GM21529 (cell line): ENCODE measurements at regions not wholly inside any gene's neighbourhood (a gene's known extent, or its start where the extent isn't known, plus 50 kb on each side); places are given as distances from the start of the nearest gene placed in this dataset.

ENCODE experiments used
- ATAC-seq: cut with Tn5 transposase; IDR thresholded peaks from one replicate; pipeline ENCODE4 v1.9.1; 2021; ENCODE audit not compliant: unreplicated experiment

DNA sequence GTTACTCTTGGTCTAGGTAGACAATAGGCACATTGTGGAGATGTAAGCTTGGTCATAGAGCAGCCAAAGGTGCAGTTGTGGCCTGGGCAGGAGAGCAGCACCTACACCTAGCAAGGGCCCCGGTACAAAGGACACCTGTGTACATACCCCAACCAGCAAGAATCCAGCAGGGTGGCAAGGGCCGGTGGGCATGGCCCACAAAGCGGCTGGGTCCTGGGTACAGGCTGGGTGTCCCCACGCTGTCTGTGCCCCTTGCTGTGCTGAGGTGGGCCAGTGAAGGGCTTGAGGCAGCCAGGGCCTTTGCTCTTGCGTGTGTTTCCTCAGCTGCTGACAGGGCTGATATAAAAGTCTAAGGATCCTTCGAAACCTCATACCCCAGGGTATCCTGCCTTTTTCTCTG, 501.8 kb downstream of the EIPR1 start:
- no peak for ATAC-seq

DNA sequence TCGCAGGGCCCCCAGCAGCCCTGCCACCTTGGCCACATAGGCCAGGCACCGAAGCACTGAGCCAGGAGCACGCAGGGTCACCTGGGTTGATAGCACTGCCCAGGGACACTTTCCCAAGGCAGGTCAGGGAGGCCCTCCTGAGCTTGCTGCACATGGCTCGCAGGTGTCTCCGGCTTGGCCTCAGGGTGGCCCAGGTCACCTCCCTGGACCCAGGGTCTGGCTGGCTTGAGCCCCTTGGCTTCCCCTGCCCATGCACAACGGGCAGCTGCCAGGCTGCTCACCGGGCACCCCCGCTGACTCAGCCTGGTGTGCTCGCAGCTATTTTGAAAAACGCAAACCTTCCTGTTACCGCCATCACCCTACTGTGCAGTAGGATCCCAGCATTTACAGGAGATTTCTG, 502.3 kb downstream of the EIPR1 start:
- ATAC-seq = no peak

DNA sequence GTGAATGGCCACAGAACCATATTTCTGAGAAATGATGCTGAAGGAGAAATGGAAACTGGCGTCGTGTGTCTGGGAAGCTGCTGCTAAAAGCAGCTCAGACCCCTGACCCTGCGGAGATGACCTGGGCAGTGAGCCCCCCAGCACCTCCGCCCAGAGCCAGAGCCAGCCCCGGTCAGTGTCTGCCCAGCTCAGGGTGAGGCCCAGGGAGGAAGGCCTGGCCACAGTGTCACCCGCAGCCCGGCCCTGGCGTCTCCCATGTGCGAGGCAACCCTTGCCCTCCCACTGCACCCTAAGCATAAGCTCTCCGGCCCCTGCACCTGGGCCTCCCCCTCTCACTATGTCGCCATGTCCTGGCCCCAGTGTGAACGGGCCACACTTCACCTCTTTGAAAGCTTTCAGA, 502.8 kb downstream of the EIPR1 start:
- ATAC-seq = no peak

DNA sequence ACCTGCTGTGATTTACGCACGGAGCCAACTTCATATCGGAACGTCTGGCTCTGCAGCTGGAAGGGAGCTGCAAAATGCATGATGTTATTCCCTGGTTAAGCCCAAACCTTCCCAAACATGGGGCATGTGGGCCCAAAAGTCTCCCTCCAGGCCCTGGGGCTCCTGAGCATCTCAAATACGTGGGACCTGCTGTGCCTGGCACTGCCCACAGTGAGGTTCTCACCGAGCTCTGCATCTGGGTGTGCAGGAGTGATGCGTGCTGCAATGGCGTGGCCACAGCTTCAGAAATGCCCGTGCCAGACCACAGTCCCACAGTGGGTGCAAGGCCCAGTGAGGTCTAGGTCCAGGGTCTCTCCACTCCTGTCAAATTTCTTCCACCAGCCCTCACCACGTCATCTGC, 503.3 kb downstream of the EIPR1 start:
- no peak for ATAC-seq

DNA sequence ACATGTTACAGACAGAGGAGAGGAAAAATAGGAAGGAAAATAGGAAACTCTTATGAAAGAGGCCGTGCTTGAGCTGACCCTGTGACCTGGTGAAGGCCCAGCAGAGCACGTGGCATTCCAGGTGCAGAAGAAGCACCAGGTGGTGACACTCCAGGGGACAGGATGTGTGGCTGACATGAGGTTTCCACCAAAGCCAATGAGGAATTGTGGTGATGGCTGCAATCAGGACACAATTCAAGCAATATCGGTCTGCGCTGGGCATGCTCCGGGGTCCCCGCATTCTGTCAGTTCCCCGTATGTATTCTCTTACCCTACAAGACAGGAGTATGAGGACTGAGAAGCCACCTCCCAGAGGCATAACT, 504.2 kb downstream of the EIPR1 start:
- no peak for ATAC-seq

DNA sequence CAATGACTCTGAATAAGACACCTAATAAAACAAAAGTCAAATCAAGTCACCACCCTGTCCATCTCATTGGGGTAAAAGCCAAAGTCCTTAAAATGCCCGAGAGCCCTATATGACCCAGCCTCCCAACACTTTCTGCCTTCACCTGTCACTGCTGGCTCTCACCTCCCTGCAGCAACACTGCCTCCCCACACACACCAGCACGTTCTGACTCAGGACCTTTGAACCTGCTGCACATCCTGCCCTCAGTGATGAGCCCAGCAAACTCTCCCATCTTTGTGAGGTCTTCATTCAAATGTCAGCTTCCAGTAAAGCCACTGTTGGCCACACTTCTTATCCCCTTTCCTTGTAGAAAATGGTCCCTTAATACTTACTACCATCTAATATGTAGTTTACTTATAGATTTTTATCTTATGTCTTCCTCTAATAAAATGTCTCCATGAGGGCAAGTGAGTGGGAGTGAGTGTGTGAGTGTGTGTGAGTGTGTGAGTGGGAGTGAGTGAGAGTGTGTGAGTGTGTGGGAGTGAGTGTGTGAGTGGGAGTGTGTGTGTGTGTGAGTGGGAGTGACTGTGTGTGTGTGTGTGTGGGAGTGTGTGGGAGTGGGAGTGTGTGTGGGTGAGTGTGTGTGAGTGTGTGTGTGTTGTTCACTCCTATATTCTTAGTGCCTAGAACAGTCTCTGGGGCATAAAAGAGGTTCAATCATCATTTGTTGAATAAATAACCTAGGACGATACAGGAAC, 504.7 kb downstream of the EIPR1 start:
- ATAC-seq = no peak

DNA sequence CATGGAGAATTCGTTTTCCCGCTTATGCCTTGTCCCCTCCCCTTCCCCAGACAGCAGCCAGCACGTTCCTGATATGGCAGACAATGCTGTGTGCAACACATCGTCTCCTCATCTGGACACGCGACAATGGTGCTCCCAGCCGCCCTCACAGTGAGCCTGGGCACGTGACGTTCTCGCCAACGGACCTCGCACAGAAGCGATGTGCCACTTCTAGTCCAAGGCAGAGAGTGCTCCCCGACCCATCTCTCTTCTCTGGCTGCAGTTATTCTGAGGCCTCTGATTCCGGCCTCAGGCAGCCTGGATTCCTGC, 505.4 kb downstream of the EIPR1 start:
- ATAC-seq = no peak

DNA sequence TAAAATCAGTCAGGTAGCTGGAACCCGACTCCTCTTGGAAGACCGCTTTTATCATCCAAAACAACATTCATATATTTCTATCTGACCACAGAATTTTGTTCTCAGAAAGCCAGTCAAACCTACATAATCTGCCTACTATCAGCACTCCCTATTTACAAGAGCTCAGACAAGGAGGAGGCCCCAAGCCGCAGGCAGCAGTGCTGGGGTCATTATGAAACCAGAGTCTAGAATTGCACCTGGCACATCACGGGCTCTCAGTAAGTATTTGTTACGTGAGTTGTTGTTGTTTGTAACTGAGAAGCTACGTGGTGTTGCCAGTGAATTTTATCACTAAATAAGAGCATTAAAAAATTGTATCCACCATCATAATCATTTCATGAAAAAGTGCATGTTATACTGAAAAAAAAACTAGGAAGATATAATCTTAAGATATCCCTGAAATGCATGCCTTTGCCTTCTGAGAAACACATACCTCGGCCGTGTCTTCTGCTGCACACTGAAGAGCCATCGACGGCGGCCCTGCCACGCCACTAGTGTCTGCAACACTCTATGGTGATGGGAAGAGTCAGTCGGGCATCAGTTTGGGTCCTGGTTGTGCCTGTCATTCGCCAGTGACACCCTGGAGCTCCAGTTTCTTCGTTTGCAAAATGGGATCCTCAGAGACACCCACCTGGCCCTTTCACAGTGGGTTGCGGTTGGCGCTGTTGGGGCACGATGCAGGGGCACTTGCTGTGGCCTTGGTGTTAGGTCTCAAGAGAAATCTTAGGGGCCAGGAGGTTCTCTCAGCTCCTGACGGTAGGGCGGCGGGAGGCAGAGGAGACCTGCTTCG, 505.9 kb downstream of the EIPR1 start:
- no peak for ATAC-seq

DNA sequence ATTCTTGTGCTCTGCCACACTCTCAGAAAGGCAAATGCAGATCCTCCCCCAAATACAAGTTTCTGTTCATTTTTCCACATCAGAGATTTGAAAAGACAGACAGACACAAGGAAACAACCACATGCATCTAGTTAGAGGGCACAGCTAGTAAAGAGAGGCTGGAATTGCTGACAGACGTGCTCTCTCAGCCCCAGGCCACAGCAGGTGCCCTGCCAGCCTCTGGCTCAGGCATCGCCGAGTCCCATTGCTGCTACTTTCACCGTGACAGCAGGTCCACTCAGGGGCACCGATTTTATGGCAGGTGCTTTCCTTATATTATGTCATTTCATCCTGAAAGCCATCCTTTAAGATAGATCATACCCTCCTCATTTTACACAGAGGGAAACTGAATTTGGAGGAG, 507.5 kb downstream of the EIPR1 start:
- ATAC-seq = no peak

DNA sequence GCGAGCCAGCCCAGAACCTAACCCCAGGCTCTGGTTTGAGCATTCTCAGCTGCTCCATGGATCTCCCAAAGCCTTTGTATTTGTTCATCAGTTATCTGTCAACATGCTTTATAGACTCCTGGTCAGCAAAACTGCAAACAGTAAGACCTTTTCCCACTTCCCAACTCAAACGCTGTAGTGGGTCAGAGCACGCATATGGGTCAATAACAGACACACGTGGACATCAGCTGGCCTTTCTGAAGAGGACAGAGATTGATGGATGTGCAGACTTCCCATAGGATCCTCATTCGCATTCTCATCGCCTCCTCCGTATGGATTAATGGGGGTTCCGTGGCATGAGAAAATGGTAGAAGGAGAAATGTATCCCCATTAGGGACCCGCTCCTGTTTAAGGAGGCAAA, 508.1 kb downstream of the EIPR1 start:
- ATAC-seq = no peak

DNA sequence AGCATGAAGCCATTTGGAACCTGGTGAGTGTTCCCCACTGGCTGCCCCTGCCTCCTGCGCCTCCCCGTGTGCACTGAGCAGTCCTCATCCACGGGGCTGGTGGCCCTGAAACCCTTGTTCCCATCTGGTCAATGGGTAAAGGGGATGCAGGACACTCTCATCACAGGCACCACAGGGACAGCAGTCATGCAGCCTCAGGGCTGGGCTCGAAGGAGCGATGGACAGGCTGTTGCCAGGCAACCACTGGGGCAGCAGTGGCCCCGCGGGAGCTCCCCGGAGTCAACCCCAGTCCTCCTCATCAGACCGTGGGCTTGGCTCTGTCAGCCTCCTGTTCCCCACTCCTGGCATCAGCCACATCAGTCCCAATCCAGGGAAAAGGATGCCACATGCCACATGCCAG, 509.5 kb downstream of the EIPR1 start:
- ATAC-seq = no peak

DNA sequence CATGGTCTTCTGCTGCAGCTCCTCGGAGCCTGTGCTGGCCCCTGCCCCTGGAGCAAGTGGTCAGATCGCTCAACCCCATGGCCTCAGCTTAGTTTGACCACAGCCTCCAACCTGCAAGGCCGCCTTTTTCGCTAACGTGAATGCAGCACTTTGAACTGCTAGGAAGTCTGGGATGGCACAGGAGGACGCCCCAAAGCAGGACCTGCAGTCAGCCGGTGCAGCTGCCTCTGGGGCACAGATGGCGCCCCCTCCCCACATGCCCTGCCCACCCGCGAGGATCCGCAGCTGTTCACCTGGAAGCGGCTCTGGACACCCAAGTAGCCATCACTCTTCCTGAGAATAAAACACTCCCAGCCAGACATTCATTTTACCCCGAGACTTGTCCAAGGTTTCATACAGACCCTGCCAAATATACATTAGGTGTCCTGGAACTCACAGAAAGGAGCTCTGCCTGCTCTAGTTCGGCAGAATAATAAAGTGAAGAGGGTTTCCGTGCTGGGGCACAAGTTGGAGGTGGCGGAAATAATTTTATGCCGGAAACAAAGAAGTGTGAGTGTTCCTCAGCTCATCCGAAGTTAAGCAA, 510.1 kb downstream of the EIPR1 start:
- no peak for ATAC-seq

DNA sequence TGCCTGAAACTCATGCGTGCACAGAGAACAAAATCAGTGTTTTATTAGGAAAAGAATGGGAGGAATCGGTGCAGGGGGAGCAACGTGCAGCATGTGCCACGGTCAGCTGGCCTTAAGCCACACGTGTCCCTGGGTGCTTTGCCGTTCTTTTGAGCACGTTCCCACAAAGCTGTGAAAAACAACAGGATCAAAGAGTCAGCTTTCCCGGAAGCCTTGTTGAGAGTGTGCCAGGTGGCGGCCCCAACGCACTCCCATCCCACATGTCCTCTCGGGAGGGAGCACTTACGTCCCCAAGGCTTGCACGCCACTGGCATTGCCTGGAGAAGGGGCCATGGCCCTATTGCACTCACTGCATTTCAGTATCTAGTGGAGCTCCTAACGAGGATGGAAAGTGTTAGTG, 511.2 kb downstream of the EIPR1 start:
- no peak for ATAC-seq

DNA sequence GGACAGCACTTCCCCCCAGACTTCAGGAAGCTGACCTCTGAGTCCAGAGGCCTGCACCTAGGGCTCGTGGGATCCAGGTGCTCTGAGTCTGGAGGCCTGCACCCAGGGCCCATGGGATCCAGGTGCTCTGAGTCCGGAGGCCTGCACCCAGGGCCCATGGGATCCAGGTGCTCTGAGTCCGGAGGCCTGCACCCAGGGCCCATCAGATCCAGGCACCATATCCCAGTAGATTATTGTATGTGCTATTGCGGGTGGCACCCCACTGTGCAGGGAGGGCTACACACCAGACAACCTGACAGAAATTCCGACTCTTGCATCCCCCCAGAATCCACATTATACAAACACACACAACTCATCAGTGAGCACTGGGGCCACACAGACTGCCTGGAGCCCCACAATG, 515.2 kb downstream of the EIPR1 start:
- ATAC-seq = no peak

DNA sequence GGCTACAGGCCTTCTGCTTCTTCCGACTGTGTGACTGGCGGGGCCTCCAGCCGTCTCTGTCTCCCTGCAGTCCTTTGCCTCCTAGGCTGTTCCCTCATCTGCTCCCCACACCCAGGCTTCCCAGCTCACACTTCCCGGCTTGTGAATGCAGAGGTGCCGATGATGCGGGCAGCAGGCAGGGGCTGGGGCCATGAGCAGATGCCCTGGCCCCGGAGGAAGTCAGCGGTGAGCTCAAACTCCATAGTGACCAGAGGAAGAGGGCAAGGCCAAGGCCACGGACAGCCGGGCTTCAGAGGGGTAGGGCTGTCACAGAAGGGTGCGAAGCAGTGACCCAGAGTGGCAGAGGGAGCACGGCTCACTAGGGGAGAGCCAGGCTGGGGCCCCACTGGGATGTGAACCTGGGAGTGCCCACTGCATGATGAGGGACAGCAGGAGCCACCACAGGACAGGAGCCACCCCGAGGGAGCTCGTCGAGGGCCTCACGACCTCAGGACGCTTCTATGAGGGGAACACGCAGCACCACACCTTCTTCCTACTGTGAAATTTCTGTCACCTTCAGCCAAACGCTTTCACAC, 515.9 kb downstream of the EIPR1 start:
- ATAC-seq = no peak

DNA sequence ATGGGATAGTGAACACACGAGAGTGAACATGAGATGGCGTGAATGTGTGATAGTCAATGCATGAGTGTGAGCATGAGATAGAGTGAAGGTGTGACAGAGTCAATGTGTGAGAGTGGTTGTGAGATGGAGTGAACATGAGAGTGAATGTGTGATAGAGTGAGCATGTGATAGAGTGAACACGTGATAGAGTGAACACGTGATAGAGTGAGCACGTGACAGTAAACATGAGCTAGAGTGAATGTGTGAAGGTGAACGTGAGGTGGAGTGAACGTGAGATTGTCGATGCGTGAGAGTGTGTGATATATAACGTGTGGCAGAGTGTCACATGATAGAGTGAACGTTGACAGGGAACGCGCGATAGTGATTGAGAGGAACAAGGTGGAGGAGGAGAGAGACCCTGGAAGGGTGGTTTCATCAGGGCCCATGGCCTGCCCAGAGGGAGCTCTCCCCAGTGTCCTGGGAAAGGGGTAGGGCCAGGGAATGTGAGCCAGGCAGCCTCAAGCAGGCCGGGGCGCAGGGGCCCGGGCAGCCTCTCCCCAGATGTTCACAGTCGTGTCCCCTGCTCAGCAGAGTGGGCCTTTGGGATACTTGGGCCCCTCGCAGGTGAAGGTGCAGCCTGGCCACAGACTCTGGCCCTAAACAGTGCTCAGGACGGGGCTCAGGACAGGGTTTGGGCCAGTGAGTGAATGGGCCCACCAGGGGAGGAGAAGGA, 516.9 kb downstream of the EIPR1 start:
- no peak for ATAC-seq

DNA sequence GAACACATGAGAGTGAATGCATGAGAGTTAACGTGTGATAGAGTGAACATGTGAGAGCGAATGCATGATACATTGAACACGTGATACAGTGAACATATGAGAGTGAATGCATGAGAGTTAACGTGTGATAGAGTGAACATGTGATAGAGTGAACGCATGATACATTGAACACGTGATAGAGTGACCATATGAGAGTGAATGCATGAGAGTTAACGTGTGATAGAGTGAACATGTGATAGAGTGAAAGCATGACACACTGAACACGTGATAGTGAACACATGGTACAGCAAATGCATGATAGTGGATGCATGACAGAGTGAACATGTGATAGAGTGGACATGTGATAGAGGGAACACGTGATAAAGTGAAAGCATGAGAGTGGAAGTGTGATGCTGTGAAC, 517.9 kb downstream of the EIPR1 start:
- ATAC-seq = no peak

DNA sequence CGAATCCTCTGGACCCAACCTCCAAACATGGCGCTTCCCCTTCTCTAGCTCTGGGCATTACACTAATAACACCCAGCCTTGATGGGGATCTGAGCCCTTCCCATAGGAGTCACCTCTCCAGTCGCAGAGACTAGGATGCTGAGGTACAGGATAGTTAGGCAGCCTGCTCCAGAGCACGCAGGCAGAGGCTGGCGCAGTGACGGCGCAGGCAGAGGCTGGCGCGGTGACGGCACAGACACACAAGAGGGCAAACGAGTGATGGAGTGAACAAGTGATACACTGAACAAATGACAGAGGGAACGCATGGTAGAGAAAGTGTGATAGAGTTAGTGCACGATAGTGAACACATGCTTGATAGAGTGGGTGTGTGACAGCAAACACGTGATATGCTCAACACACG, 518.5 kb downstream of the EIPR1 start:
- no peak for ATAC-seq

DNA sequence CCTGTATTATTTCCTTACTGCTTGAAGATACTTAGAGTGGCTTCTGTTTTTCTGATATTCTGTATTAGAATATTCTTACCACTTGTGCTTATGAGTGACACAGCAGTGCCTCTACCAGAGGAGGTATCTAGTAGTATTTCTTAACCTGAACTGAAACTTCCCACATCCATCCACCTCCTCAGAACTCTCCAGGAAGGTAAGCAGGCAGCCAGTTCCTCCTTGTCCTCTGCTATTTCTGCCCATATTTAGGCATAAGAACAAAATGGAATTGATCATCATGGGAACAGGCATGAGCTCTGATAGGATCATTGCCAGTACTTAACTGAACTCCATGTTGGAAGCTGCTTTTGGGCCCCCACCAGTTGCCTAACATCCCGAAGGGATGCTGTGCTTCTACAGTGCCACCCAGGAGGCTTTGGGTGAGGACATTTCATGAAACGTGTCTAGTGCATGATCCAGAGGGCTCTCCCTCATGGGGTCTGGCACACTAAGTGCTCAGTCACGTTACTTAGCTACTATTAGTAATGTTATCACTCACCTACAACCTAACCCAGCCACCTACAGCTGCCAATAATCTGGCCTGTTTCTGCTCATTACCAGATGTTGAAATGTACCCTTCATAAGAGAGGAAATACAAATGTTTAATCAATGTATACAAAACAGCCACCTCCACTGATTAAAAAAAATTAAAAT, 520.7 kb downstream of the EIPR1 start:
- no peak for ATAC-seq

DNA sequence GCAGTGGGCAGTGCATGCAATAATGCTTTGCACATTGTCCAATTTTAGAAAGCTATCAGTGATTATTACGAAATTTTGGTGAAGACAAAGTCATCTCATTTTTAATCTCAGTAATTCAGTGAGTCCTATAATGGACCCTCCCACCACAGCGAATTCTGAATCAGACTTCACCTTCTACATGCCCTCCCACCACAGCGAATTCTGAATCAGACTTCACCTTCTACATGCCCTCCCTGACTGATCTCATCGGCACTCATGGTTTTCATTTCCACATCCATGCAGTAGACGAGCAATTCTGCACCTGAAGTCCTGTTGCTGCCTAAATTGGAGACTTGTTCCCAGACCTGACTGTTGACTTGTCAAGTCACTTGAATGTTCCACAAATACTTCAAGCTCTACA, 522.3 kb downstream of the EIPR1 start:
- ATAC-seq = no peak

DNA sequence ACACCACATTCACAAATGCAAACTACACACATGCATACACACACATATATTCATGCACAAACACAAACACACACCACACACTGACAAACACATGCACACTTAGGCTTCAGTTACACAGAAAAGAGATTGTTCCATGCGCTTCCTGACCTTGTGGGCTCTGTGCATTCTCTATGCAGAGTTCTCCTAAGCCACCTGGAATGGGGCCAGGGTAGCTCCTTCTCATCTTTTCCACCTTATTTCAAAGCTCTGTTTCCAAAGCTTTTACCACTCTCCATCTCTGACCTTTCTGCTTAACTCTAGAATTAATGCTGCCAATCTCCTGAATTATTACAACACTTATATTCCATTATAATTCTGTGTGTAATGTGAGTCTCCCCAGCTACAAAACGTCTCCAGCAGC, 522.3 kb upstream of the MYT1L start:
- no peak for ATAC-seq
